ENCODE measurements at regions not wholly inside any gene's neighbourhood (a gene's known extent, or its start where the extent isn't known, plus 50 kb on each side); places are given as distances from the start of the nearest gene placed in this dataset.

- no peak for ATAC-seq
These were observed 152.3 kb downstream of the CTTN start for GRCh38 chr11:70550456-70551195.

More at GRCh38 chr11:70550456-70551195, 152.3 kb downstream of the CTTN start:
- no peaks in the 10 kb centered on the region for H3K27me3 ChIP-seq (ENCODE audit: control insufficient read depth in 1 of 2, insufficient read depth in 2 of 2, low read length in 2 of 2)
- H3K4me2 ChIP-seq (ENCODE audit: low read depth, low read length) = no peak overlapping the region
- in situ Hi-C loops (cut with HindIII; ENCODE audit: extremely low pct_ligation_motif_present, low pct_unique_long_range_greater_than_20kb) = no loop called here
- no TSS peak for BruUV-seq (replicated peaks)
- ChIA-PET CTCF (ENCODE audit: low intra/inter-chr PET ratio, low total read pairs) (no interaction called here), POLR2A (no interaction called here)
- DNase-seq (ENCODE audit: low spot score) (no peak), FAIRE-seq (no peak)
- no peaks in the 10 kb centered on the region for H3K4me1 ChIP-seq (ENCODE audit: insufficient read depth, low read length)
- H3K9ac ChIP-seq (ENCODE audit: insufficient read depth, low read depth, low read length) = no peak overlapping the region
- peaks cover 3% of the 10 kb centered on the region; the same call in 1 of the 2 replicates for H4K20me1 ChIP-seq (ENCODE audit: insufficient read depth, low read length)
- no peak overlapping the region for H2AFZ ChIP-seq (ENCODE audit: low read length)
- H3K36me3 ChIP-seq (replicated peaks in 1 of 2; ENCODE audit: control insufficient read depth in 1 of 2, insufficient read depth in 2 of 2, low read length in 2 of 2) = no peaks in the 10 kb centered on the region; a peak in 1 of 5 replicates
- 98% methylated on average over 19 of the region's 22 CpGs for WGBS (ENCODE audit: low lambda C conversion rate)
- no peak for TF ChIP-seq ZNF674 (CRISPR knock-in tag; IDR thresholded peaks at IDR 0.05; ENCODE audit: low read depth)
- no peak for TF ChIP-seq RFX3 (CRISPR knock-in tag; IDR thresholded peaks at IDR 0.05)
- TF ChIP-seq HNRNPH1 (optimal IDR thresholded peaks at IDR 0.05; ENCODE audit: low read depth, low read length) = no peak
- TF ChIP-seq PAXIP1 (CRISPR knock-in tag; conservative IDR thresholded peaks at IDR 0.05) = no peak
- no peak for TF ChIP-seq TOE1 (CRISPR knock-in tag; IDR thresholded peaks at IDR 0.05)
- no peak for TF ChIP-seq ZNF710 (CRISPR knock-in tag; IDR thresholded peaks at IDR 0.05; ENCODE audit: borderline replicate concordance)
- no peak for TF ChIP-seq FOXP4 (CRISPR knock-in tag; IDR thresholded peaks at IDR 0.05)
- H3K27ac ChIP-seq (ENCODE audit: extremely low read length, insufficient read depth, low read length) = no peak overlapping the region
- H3K4me3 ChIP-seq (replicated peaks in 1 of 3; ENCODE audit: insufficient read depth in 1 of 3, low read depth in 2 of 3, low read length in 3 of 3) = no peak overlapping the region
- intact Hi-C loops (cut with micrococcal nuclease; ENCODE audit: unreplicated experiment) = no loop called here
- no peaks in the 10 kb centered on the region for H3K9me3 ChIP-seq (ENCODE audit: low read length)
- H3K79me2 ChIP-seq (ENCODE audit: insufficient read depth, low read length) = no peaks in the 10 kb centered on the region
